Activated naive CD4-positive, alpha-beta T cell treated with anti-CD3 and anti-CD28 coated beads, Interleukin-2, amount 50 U/mL, for 24 hours (primary cell): ENCODE measurements at regions not wholly inside any gene's neighbourhood (a gene's known extent, or its start where the extent isn't known, plus 50 kb on each side); places are given as distances from the start of the nearest gene placed in this dataset.

ENCODE experiments used
- H3K27ac Mint-ChIP-seq: one replicate; pipeline ENCODE4 v1.8.0; 2021; ENCODE audit warnings: mild to moderate bottlenecking, mixed read lengths
- H3K27me3 Mint-ChIP-seq: one replicate; pipeline ENCODE4 v1.8.0; 2021; ENCODE audit warnings: mixed read lengths
- H3K36me3 Mint-ChIP-seq: one replicate; pipeline ENCODE4 v1.8.0; 2021; ENCODE audit warnings: mixed read lengths
- H3K4me1 Mint-ChIP-seq: one replicate; pipeline ENCODE4 v1.8.0; 2021; ENCODE audit warnings: mixed read lengths
- H3K4me3 Mint-ChIP-seq: one replicate; pipeline ENCODE4 v1.8.0; 2021; ENCODE audit warnings: mild to moderate bottlenecking, mixed read lengths
- H3K9me3 Mint-ChIP-seq: one replicate; pipeline ENCODE4 v1.8.0; 2021; ENCODE audit warnings: mixed read lengths

DNA sequence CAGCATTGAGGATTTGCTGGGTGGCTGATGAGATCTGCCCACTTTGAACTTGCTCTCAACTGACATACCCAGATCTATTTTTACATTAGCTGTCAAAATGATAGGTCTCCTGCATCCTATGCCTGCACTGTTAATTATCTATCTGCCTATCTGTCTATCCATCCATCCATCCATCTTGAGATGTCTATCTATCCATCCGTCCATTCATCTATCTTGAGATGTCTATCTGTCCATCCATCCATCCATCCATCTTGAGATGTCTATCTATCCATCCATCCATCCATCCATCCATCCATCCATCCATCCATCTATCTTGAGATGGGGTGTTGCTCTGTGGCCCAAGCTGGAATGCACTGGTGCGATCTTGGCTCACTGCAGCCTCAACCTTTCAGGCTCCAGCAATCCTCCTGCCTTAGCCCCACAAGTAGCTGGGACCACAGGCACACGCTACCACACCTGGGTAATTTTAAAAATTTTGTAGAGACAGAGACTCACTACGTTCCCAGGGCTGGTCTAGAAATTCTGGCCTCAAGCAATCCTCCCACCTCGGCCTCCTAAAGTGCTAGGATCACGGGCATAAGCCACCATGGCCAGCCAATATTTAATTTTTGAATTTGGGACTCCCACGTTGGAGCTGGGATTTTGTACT, 159.4 kb upstream of the NSMCE3 start:
- Mint-ChIP-seq H3K4me1 (no peaks in the 10 kb centered on the region), H3K36me3 (no peaks in the 10 kb centered on the region), H3K9me3 (no peaks in the 10 kb centered on the region), H3K4me3 (no peak overlapping the region), H3K27ac (no peak overlapping the region), H3K27me3 (peaks cover 12% of the 10 kb centered on the region)

DNA sequence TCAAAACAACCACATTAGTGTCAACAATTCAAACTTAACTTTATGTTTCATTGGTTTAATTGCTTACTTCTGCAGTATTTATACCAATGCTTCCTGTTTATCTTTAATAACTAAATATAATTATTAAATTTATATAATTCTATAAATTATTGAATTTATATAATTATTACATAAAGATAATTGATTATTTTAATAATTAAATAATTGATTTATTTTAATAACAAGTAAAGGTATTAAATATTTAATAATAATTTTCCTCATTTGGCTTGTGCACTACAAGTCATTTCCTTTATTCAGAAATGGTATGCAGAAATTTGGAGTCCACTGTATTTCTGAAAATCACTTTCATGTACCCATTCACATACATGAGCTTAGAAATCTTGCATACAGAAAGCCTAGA, 156.2 kb upstream of the NSMCE3 start:
- H3K36me3 Mint-ChIP-seq = no peaks in the 10 kb centered on the region
- H3K4me3 Mint-ChIP-seq = no peak overlapping the region

DNA sequence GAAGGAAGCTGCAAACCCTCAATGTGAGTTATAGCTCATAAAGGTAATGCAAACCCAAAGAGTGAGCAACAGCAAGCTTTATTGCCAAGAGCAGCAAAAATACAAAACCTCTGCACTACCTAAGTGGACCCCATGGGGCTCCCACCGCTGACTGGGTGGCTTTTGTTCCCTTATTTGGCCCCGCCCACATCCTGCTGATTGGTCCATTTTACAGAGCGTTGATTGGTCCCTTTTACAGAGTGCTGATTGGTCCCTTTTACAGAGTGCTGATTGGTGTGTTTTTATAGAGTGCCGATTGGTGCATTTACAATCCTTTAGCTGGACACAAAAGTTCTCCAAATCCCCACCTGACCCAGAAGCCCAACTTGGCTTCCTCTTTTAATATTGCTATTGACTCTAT, 154.5 kb upstream of the NSMCE3 start:
- Mint-ChIP-seq H3K27me3 (peaks cover 9% of the 10 kb centered on the region), H3K4me3 (no peak overlapping the region), H3K27ac (no peak overlapping the region), H3K36me3 (no peaks in the 10 kb centered on the region), H3K4me1 (no peaks in the 10 kb centered on the region), H3K9me3 (no peaks in the 10 kb centered on the region)

More for the DNA sequence above, 156.2 kb upstream of the NSMCE3 start:
- peaks cover 7% of the 10 kb centered on the region for H3K27me3 Mint-ChIP-seq
- H3K9me3 Mint-ChIP-seq = no peaks in the 10 kb centered on the region
- H3K4me1 Mint-ChIP-seq = no peaks in the 10 kb centered on the region
- no peak overlapping the region for H3K27ac Mint-ChIP-seq

DNA sequence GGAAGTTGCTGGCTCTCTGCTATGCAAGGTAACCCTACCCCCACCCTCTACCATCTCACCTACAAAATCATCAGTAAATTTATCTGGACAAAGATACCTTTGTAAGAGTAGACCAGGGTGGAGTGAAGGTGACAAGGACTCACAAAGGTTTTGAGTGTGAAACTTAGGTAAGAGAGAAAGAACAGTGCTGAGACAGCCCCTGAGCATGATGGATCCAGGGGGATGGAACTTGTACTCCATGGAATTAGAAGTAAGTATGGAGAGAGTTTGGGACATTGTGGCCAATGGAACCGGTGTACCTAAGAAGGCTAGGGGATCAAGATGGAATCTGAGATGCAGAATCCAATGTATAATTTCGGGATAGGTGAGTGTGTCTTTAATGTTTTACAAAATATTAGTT, 153.0 kb upstream of the NSMCE3 start:
- no peak overlapping the region for H3K4me3 Mint-ChIP-seq
- no peaks in the 10 kb centered on the region for H3K4me1 Mint-ChIP-seq
- no peaks in the 10 kb centered on the region for H3K9me3 Mint-ChIP-seq
- peaks cover 9% of the 10 kb centered on the region for H3K27me3 Mint-ChIP-seq
- no peak overlapping the region for H3K27ac Mint-ChIP-seq
- no peaks in the 10 kb centered on the region for H3K36me3 Mint-ChIP-seq

DNA sequence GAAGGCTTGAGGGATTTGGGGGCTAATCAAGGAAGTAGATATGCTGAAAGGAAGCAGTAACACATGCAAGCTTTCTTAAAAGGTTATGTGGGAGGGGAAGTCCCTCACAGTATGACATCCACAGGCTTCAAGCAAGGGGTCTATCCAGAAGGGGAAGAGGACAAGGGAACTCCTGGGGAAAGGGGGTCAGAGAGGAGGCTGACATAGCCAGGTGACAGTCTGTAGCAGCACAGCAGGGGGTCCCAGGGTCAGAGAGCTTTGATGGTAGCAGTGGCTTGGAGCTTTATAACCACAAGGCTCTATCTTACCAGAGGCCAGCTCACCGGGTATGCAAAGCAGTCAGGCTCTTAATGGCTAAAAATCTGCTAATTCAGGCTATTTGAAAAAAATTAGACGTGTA, 150.6 kb upstream of the NSMCE3 start:
- Mint-ChIP-seq H3K36me3 (no peaks in the 10 kb centered on the region), H3K27me3 (peaks cover 12% of the 10 kb centered on the region), H3K27ac (no peak overlapping the region)

DNA sequence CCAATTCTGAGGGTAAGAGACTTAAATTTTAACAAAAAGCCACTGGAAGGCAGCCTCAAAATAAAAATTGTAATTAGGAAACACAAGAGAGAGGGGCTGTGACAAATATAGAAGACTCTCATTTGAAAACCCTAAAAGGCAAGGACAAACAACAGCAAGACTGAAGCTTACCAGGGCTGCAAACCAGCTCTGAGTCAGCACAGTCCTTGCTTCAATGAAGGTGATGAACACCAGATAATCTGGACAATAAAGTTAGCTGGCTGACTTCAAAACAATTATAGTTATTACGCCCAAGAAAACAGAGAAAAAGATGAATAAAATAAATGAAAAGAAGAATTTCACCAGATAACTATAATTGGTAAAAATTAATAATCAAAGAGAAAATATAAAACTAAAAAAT, 149.3 kb upstream of the NSMCE3 start:
- Mint-ChIP-seq H3K4me3 (no peak overlapping the region), H3K27ac (no peak overlapping the region), H3K36me3 (no peaks in the 10 kb centered on the region), H3K4me1 (no peaks in the 10 kb centered on the region), H3K9me3 (no peaks in the 10 kb centered on the region), H3K27me3 (peaks cover 9% of the 10 kb centered on the region)

More for the DNA sequence above, 150.6 kb upstream of the NSMCE3 start:
- no peaks in the 10 kb centered on the region for H3K9me3 Mint-ChIP-seq
- H3K4me3 Mint-ChIP-seq = no peak overlapping the region
- no peaks in the 10 kb centered on the region for H3K4me1 Mint-ChIP-seq

DNA sequence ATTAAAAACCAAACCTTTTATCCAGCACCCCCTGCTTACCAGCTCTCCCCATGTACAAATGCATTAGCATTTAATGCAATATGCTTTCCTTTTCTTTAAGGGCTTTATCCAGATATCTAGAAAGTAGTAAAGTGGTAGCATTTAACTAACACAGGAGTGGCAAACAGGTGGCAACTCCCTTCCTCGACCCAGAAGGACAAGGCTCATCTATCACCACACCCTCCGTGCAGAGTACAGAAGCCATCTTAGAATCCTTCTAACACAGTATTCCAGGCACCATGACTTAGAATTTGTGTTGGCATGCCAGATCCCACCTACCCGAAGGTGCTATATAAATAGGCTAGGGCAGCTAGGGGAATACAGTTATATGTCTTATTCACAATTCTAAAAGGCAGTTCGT, 148.6 kb upstream of the NSMCE3 start:
- Mint-ChIP-seq H3K27ac (no peak overlapping the region), H3K27me3 (peaks cover 11% of the 10 kb centered on the region), H3K4me1 (no peaks in the 10 kb centered on the region), H3K4me3 (no peak overlapping the region), H3K9me3 (no peaks in the 10 kb centered on the region), H3K36me3 (no peaks in the 10 kb centered on the region)

DNA sequence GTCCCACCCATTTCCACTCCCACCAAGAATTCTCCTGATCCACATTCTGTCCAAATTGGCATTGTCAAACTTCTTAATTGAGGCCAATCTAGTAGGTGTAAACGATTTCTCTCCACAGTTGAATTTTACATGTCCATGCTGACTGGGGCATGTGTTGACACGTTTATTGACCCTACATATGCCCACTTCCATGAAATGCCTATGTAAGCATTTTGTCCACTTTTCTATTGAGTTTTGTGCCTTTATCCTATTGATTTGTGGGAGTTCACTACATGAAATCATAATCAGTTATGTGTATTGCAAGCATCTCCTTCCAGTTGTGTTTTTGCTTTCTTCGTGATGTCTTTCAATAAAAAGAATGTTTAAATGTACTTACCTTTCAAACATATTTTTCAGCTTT, 141.7 kb upstream of the NSMCE3 start:
- H3K4me1 Mint-ChIP-seq = no peaks in the 10 kb centered on the region
- no peaks in the 10 kb centered on the region for H3K9me3 Mint-ChIP-seq
- H3K27ac Mint-ChIP-seq = no peak overlapping the region
- H3K36me3 Mint-ChIP-seq = no peaks in the 10 kb centered on the region
- peaks cover 19% of the 10 kb centered on the region for H3K27me3 Mint-ChIP-seq
- no peak overlapping the region for H3K4me3 Mint-ChIP-seq

DNA sequence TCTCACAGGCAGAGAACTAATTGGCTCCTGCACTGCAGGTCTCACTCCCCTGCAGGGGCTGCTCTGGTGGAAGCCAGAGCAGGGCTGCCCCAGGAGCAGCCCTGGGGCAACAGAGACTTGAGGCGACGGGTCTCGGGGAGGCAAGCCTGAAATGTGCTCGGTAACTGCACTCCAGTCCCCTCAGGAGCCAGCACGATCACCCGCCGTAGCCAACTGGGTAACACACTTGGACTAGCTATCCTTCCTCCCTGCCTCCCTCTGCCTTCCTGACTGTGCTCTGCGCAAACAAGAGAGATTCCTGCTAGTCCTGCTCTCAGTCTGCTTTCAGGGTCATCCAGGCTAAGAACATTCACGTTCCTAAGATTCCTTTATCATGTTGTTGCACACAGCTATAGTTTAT, 140.7 kb upstream of the NSMCE3 start:
- Mint-ChIP-seq H3K27ac (no peak overlapping the region), H3K4me3 (no peak overlapping the region), H3K36me3 (no peaks in the 10 kb centered on the region), H3K9me3 (no peaks in the 10 kb centered on the region), H3K27me3 (peaks cover 18% of the 10 kb centered on the region), H3K4me1 (no peaks in the 10 kb centered on the region)

DNA sequence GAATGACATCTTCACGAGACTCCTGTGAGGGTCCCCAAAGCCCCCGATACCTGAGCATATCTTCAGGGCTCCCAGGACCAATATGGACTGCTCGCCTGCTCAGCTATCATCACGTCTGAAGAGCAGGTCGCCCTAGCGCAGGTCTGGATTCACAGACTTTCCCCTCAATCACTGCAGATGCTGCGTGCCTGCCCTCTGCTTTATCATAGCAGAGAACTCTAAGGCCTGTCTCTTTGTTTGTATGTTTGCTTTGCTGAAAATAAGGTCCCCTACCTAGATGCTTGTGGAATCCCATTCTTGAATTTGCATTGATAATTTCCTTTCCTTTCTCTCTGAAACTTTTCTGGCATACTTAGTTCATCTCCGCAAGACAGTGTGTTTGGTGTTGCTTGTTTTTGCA, 140.3 kb upstream of the NSMCE3 start:
- no peak overlapping the region for H3K4me3 Mint-ChIP-seq
- peaks cover 18% of the 10 kb centered on the region for H3K27me3 Mint-ChIP-seq
- no peaks in the 10 kb centered on the region for H3K36me3 Mint-ChIP-seq
- H3K9me3 Mint-ChIP-seq = no peaks in the 10 kb centered on the region
- no peak overlapping the region for H3K27ac Mint-ChIP-seq
- H3K4me1 Mint-ChIP-seq = no peaks in the 10 kb centered on the region

DNA sequence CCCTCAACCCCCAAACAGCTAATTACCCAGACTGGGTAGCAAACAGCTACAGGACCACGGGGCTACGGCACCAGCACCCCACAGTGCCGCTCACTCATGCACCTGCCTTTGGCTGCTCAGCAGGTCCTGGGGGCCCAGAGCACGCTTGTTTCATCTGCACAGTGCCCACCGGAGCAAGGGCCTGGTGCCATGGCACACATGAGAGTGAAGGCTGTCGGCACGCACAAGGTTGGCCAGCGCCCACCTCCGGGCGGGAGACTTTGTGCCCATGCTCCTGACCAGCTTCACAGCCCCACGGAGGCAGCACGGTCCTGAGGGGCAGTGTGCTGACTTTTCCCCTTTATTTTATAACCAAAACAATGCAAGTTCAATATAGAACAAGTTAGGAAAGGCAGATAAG, 135.9 kb upstream of the NSMCE3 start:
- H3K4me1 Mint-ChIP-seq = no peaks in the 10 kb centered on the region
- no peak overlapping the region for H3K4me3 Mint-ChIP-seq
- peaks cover 8% of the 10 kb centered on the region for H3K27me3 Mint-ChIP-seq
- no peaks in the 10 kb centered on the region for H3K9me3 Mint-ChIP-seq
- no peak overlapping the region for H3K27ac Mint-ChIP-seq
- H3K36me3 Mint-ChIP-seq = no peaks in the 10 kb centered on the region

DNA sequence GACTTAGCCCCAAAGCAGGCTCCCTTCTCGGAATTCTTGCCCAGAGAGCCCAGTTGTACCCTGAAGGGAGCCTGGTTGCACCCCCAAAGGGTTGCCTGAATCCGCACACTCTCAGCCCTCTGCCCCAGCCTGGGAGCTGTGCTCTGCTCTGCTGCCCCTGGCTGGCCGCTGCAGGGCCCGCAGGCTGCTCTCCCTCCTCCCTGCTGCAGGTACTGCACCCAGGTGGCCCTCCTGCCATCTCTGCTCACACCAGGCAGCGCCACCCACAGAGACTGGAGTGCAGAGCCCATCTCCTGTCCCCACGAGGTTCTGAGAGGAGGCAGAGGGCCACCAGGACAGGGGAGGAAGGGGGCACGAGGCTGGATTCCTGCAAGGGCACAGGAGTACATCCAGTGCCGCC, 134.2 kb upstream of the NSMCE3 start:
- Mint-ChIP-seq H3K27ac (no peak overlapping the region), H3K9me3 (no peaks in the 10 kb centered on the region), H3K4me1 (no peaks in the 10 kb centered on the region), H3K36me3 (no peaks in the 10 kb centered on the region), H3K4me3 (no peak overlapping the region), H3K27me3 (peaks cover 6% of the 10 kb centered on the region)

DNA sequence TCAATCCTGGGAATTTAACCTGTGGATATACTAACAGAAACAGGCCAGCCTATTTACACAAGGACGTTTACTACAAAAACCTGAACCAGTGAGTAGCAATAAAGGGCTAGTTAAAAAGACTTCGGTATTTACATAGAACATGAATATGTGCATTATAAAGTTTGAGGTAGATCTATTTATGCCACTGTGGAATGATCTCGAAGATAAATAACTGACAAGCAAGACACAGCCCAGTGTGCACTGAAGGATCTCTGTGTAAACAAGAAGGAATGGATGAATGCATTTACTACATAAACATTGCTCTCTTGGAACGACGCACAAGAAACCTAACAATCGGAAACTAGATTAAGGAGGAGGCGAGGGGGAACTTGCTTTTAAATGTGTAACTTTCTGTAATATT, 132.0 kb upstream of the NSMCE3 start:
- no peaks in the 10 kb centered on the region for H3K36me3 Mint-ChIP-seq
- no peaks in the 10 kb centered on the region for H3K4me1 Mint-ChIP-seq
- no peaks in the 10 kb centered on the region for H3K9me3 Mint-ChIP-seq
- no peak overlapping the region for H3K4me3 Mint-ChIP-seq
- no peak overlapping the region for H3K27ac Mint-ChIP-seq
- peaks cover 7% of the 10 kb centered on the region for H3K27me3 Mint-ChIP-seq

DNA sequence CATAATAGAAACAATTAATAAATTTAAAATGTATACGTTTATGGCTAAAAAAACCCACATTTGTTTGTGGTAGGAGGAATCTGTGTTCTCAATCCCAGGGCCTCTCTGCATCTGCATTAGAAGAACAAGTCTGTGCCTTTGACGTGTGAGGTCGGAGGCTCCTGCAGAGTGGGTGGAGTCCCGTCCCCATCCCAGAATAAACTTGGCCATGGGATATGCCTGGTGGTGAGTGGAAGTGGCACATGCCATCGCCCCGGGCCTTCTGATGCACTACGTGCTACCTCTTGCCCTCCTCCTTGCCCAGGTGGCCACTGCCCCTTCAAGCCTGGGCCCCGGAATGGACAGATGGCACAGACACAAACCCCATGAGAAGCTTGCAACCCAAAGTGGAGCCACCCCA, 131.1 kb upstream of the NSMCE3 start:
- no peaks in the 10 kb centered on the region for H3K4me1 Mint-ChIP-seq
- H3K36me3 Mint-ChIP-seq = no peaks in the 10 kb centered on the region
- no peak overlapping the region for H3K27ac Mint-ChIP-seq
- no peaks in the 10 kb centered on the region for H3K9me3 Mint-ChIP-seq
- no peak overlapping the region for H3K4me3 Mint-ChIP-seq
- peaks cover 7% of the 10 kb centered on the region for H3K27me3 Mint-ChIP-seq

DNA sequence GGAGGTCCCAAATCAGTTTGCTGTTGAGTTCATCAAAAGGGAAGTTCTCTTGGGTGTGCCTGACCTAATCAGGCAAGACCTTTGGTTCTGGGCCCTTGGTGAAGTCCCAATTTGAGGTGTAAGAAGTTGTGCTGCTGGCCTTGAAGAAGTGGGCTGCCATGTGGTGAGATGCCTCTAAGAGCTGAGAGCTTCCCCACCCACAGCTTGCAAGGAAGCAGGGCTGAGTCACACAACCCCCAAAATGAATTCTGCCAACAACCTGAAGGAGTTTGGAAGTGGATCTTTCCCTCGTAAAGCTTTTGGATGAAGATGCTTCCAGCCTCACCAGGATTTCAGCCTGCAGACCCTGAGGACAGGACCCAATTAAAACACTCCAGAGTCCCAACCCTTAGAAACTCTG, 129.3 kb upstream of the NSMCE3 start:
- Mint-ChIP-seq H3K4me1 (no peaks in the 10 kb centered on the region), H3K4me3 (no peak overlapping the region), H3K36me3 (no peaks in the 10 kb centered on the region), H3K27ac (no peak overlapping the region), H3K9me3 (no peaks in the 10 kb centered on the region), H3K27me3 (peaks cover 7% of the 10 kb centered on the region)

DNA sequence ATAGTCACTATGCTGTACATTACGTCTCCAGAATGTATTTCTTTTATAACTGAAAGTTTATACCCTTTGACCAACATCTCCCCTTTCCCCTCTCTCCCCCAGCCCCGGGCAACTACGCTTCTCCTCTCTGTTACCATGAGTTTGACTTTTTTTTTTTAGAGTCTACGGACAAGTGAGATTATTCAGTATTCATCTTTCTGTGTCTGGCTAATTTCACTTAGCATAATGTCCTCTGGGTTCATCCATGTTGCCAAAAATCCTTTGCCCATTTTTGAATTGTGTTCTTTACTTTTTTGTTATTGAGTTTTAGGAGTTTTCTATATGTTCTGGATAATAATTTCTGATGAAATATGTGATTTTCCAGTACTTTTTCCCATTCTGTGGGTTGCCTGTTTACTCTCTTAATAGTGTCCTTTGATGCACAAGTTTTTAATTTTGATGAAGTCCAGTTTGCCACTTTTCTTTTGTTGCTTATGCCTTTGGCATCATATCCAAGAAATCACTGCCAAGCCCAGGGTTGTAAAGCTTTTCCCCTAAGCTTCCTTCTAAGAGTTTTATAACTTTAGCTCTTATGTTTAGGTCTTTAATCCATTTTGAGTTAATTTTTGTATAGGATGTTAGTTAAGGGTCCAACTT, 126.7 kb upstream of the NSMCE3 start:
- Mint-ChIP-seq H3K9me3 (no peaks in the 10 kb centered on the region), H3K27ac (no peak overlapping the region), H3K27me3 (peaks cover 5% of the 10 kb centered on the region), H3K36me3 (no peaks in the 10 kb centered on the region), H3K4me3 (no peak overlapping the region), H3K4me1 (no peaks in the 10 kb centered on the region)

DNA sequence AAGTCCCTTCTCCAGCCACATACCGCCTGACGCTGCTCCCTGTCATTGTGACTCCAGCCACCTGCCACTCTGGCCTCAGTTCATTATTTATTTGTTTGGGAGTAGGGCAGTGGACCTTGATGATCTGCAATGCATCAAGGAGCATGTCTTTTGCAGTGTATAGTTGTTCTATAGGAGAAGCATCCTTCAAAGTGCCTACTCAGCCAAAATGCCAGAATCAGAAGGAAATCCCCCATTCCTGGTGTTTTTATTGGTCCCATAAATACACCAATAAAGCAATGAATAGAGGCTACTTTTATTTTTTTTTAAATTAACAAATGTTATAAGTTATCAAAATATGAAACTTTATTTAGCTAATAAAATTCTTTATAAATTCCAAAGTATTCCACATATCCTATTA, 123.8 kb upstream of the NSMCE3 start:
- no peak overlapping the region for H3K4me3 Mint-ChIP-seq
- H3K36me3 Mint-ChIP-seq = no peaks in the 10 kb centered on the region
- H3K9me3 Mint-ChIP-seq = no peaks in the 10 kb centered on the region
- H3K27me3 Mint-ChIP-seq = peaks cover 7% of the 10 kb centered on the region
- H3K27ac Mint-ChIP-seq = no peak overlapping the region
- no peaks in the 10 kb centered on the region for H3K4me1 Mint-ChIP-seq
